ENCODE measurements at regions not wholly inside any gene's neighbourhood (a gene's known extent, or its start where the extent isn't known, plus 50 kb on each side); places are given as distances from the start of the nearest gene placed in this dataset.
"Not testable (repeated sequence)": the region's sequence is repeated elsewhere in the genome, so short reads cannot be mapped to it uniquely, and the experiment has no call there.

DNA sequence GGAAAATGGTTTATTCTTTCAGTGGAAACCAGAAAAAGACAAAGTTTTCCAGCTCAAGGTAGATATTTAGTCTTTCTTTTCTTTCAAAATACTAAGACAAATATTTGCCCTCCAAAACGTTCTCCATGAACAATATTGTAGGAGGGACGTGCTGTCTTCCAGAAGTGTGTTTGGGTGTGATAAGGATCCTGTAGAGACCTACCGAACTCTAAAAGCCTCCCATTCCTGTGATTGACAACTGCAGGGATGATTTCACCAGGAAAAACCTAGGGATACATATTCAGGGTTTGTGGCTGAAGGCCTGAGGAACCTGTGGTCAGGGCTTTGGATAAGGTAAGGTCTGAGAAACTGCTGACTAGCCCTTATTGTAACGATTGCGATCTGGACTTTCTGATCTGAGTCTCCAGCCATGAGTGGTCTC lies 167.1 kb downstream of the ZNF648 start:
- Histone ChIP-seq H3K9ac (ENCODE audit: low read depth in 1 of 2, low read length in 2 of 2) (no peak overlapping the region), H3K4me3 (ENCODE audit: low read depth in 1 of 3, low read length in 3 of 3) (no peak overlapping the region), H3K27ac (ENCODE audit: low read depth in 1 of 2, low read length in 2 of 2) (no peak overlapping the region), H3K36me3 (ENCODE audit: control insufficient read depth in 4 of 4, insufficient read depth in 3 of 4, low read depth in 1 of 4, low read length in 3 of 4) (no peaks in the 10 kb centered on the region), H3K9me3 (ENCODE audit: control insufficient read depth in 4 of 4, low read length in 3 of 4) (peaks cover 0 to 2% (median under 1%) of the 10 kb centered on the region in 4 donors), H3K27me3 (ENCODE audit: control insufficient read depth in 4 of 4, insufficient read depth in 4 of 4, low read length in 3 of 4) (no peaks in the 10 kb centered on the region), H3K4me1 (ENCODE audit: control insufficient read depth in 4 of 4, insufficient read depth in 4 of 4, low read length in 3 of 4) (no peaks in the 10 kb centered on the region)
- TF ChIP-seq RAD21 (IDR thresholded peaks at IDR 0.05) (no peak), SP1 (IDR thresholded peaks at IDR 0.05) (no peak), YY1 (IDR thresholded peaks at IDR 0.05) (no peak), NR2F2 (IDR thresholded peaks at IDR 0.05) (no peak), FOXA2 (IDR thresholded peaks at IDR 0.05) (no peak)
- TF ChIP-seq, protein P1, sequence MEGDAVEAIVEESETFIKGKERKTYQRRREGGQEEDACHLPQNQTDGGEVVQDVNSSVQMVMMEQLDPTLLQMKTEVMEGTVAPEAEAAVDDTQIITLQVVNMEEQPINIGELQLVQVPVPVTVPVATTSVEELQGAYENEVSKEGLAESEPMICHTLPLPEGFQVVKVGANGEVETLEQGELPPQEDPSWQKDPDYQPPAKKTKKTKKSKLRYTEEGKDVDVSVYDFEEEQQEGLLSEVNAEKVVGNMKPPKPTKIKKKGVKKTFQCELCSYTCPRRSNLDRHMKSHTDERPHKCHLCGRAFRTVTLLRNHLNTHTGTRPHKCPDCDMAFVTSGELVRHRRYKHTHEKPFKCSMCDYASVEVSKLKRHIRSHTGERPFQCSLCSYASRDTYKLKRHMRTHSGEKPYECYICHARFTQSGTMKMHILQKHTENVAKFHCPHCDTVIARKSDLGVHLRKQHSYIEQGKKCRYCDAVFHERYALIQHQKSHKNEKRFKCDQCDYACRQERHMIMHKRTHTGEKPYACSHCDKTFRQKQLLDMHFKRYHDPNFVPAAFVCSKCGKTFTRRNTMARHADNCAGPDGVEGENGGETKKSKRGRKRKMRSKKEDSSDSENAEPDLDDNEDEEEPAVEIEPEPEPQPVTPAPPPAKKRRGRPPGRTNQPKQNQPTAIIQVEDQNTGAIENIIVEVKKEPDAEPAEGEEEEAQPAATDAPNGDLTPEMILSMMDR (IDR thresholded peaks at IDR 0.05; ENCODE audit: low read depth, low read length, missing input control), result no peak
- DNase-seq (ENCODE audit: low spot score), result no peak
- 50% methylated on average over 5 of the region's 5 CpGs for WGBS

DNA sequence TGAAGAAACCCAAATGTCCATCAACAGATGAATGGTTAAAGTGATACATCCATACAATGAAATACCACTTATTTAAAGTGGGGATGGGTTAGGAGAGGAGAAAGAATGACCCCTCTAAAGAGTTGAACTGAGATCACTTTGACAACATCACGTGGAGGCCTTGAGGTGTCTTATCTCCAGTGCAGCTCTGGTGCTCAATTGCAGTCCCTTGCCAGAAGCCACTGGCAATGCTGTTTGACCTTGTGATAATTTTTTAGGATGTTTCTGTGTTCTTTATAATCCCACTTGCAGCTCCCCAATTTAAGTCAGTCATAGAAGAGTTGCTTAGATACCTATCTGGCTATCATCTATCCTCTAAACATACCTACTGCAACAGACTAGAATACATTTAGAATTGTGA lies 167.6 kb downstream of the ZNF648 start:
- TF ChIP-seq, protein P2, sequence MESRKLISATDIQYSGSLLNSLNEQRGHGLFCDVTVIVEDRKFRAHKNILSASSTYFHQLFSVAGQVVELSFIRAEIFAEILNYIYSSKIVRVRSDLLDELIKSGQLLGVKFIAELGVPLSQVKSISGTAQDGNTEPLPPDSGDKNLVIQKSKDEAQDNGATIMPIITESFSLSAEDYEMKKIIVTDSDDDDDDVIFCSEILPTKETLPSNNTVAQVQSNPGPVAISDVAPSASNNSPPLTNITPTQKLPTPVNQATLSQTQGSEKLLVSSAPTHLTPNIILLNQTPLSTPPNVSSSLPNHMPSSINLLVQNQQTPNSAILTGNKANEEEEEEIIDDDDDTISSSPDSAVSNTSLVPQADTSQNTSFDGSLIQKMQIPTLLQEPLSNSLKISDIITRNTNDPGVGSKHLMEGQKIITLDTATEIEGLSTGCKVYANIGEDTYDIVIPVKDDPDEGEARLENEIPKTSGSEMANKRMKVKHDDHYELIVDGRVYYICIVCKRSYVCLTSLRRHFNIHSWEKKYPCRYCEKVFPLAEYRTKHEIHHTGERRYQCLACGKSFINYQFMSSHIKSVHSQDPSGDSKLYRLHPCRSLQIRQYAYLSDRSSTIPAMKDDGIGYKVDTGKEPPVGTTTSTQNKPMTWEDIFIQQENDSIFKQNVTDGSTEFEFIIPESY (IDR thresholded peaks at IDR 0.05), result no peak
- TF ChIP-seq YY1 (IDR thresholded peaks at IDR 0.05), result no peak
- TF ChIP-seq HNF4A (conservative IDR thresholded peaks at IDR 0.05), result no peak
- no peak for TF ChIP-seq TAF1 (conservative IDR thresholded peaks at IDR 0.05)
- TF ChIP-seq, protein P3, sequence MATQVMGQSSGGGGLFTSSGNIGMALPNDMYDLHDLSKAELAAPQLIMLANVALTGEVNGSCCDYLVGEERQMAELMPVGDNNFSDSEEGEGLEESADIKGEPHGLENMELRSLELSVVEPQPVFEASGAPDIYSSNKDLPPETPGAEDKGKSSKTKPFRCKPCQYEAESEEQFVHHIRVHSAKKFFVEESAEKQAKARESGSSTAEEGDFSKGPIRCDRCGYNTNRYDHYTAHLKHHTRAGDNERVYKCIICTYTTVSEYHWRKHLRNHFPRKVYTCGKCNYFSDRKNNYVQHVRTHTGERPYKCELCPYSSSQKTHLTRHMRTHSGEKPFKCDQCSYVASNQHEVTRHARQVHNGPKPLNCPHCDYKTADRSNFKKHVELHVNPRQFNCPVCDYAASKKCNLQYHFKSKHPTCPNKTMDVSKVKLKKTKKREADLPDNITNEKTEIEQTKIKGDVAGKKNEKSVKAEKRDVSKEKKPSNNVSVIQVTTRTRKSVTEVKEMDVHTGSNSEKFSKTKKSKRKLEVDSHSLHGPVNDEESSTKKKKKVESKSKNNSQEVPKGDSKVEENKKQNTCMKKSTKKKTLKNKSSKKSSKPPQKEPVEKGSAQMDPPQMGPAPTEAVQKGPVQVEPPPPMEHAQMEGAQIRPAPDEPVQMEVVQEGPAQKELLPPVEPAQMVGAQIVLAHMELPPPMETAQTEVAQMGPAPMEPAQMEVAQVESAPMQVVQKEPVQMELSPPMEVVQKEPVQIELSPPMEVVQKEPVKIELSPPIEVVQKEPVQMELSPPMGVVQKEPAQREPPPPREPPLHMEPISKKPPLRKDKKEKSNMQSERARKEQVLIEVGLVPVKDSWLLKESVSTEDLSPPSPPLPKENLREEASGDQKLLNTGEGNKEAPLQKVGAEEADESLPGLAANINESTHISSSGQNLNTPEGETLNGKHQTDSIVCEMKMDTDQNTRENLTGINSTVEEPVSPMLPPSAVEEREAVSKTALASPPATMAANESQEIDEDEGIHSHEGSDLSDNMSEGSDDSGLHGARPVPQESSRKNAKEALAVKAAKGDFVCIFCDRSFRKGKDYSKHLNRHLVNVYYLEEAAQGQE (IDR thresholded peaks at IDR 0.05), result no peak
- TF ChIP-seq EGR1 (IDR thresholded peaks at IDR 0.05; ENCODE audit: low read depth in 2 of 2), result no peak
- TF ChIP-seq RAD21 (IDR thresholded peaks at IDR 0.05), result no peak
- TF ChIP-seq, protein P4, sequence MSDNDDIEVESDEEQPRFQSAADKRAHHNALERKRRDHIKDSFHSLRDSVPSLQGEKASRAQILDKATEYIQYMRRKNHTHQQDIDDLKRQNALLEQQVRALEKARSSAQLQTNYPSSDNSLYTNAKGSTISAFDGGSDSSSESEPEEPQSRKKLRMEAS (IDR thresholded peaks at IDR 0.05), result no peak
- no peak for TF ChIP-seq FOXA1 (IDR thresholded peaks at IDR 0.05)
- no peak for DNase-seq (ENCODE audit: low spot score)
- Histone ChIP-seq H3K27me3 (ENCODE audit: control insufficient read depth in 4 of 4, insufficient read depth in 4 of 4, low read length in 3 of 4) (no peaks in the 10 kb centered on the region), H3K36me3 (ENCODE audit: control insufficient read depth in 4 of 4, insufficient read depth in 3 of 4, low read depth in 1 of 4, low read length in 3 of 4) (no peaks in the 10 kb centered on the region), H3K9ac (ENCODE audit: low read depth in 1 of 2, low read length in 2 of 2) (no peak overlapping the region), H3K27ac (ENCODE audit: low read depth in 1 of 2, low read length in 2 of 2) (no peak overlapping the region), H3K4me1 (ENCODE audit: control insufficient read depth in 4 of 4, insufficient read depth in 4 of 4, low read length in 3 of 4) (no peaks in the 10 kb centered on the region), H3K4me3 (ENCODE audit: low read depth in 1 of 3, low read length in 3 of 3) (no peak overlapping the region), H3K9me3 (ENCODE audit: control insufficient read depth in 4 of 4, low read length in 3 of 4) (peaks cover 0 to 2% (median under 1%) of the 10 kb centered on the region in 4 donors)
- 28% methylated on average over 1 of the region's 1 CpG for WGBS

DNA sequence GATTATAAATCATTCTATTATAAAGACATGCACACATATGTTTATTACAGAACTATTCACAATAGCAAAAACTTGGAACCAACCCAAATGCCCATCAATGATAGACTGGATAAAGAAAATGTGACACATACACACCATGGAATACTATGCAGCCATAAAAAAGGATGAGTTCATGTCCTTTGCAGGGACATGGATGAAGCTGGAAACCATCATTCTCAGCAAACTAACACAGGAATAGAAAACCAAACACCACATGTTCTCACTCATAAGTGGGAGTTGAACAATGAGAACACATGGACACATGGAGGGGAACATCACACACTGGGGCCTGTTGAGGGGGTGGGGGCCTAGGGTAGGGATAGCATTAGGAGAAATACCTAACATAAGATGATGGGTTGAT lies 168.4 kb downstream of the ZNF648 start:
- H3K4me3 ChIP-seq (ENCODE audit: low read depth in 1 of 3, low read length in 3 of 3); H3K36me3 ChIP-seq (ENCODE audit: control insufficient read depth in 4 of 4, insufficient read depth in 3 of 4, low read depth in 1 of 4, low read length in 3 of 4); H3K9me3 ChIP-seq (ENCODE audit: control insufficient read depth in 4 of 4, low read length in 3 of 4); H3K27ac ChIP-seq (ENCODE audit: low read depth in 1 of 2, low read length in 2 of 2); H3K9ac ChIP-seq (ENCODE audit: low read depth in 1 of 2, low read length in 2 of 2); H3K27me3 ChIP-seq (ENCODE audit: control insufficient read depth in 4 of 4, insufficient read depth in 4 of 4, low read length in 3 of 4); DNase-seq (ENCODE audit: low spot score); H3K4me1 ChIP-seq (ENCODE audit: control insufficient read depth in 4 of 4, insufficient read depth in 4 of 4, low read length in 3 of 4): not testable (repeated sequence)

Measured in liver (tissue), 8 donors.